ENCODE measurements at regions not wholly inside any gene's neighbourhood (a gene's known extent, or its start where the extent isn't known, plus 50 kb on each side); places are given as distances from the start of the nearest gene placed in this dataset.

DNA sequence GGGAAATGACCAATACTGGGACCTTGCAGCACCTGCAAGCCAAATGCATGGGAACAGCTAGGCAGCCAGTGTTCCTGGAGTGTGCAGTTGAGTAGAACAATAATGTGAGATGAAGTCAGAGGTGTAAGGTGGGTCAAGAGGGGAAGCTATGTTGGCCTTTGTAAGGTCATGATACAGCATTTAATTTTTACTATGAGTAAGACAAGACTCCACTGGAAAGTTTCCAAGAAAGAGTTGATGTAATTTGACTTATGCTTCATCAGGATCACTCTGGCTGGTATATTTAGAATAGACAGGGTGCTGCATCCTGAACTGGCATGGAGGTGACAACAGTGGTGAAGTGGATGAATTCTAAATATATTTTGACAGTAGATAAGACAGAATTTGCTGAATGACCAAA lies 744.8 kb downstream of the KCTD16 start:
- Histone ChIP-seq H3K4me1 (ENCODE audit: insufficient read depth, low read length) (no peaks in the 10 kb centered on the region), H3K79me2 (ENCODE audit: insufficient read depth, low read length) (no peaks in the 10 kb centered on the region), H3K4me3 (ENCODE audit: low read depth in 1 of 2, low read length in 2 of 2) (no peak overlapping the region), H3K27ac (ENCODE audit: low read length) (no peak overlapping the region), H3K9ac (ENCODE audit: low read depth, low read length) (no peak overlapping the region), H3K36me3 (ENCODE audit: insufficient read depth, low read length) (no peaks in the 10 kb centered on the region), H2AFZ (ENCODE audit: low read depth, low read length) (no peak overlapping the region), H3K4me2 (ENCODE audit: insufficient read depth, low read length) (no peak overlapping the region), H4K20me1 (ENCODE audit: insufficient read depth, low read length) (no peaks in the 10 kb centered on the region), H3K9me3 (ENCODE audit: insufficient read depth, low read length, severe bottlenecking) (no peaks in the 10 kb centered on the region), H3K27me3 (ENCODE audit: insufficient read depth, low read length, poor library complexity) (no peaks in the 10 kb centered on the region)
- ATAC-seq (ENCODE audit: insufficient read depth, low read depth) (no peak), DNase-seq (no peak)
- TF ChIP-seq, protein P1, sequence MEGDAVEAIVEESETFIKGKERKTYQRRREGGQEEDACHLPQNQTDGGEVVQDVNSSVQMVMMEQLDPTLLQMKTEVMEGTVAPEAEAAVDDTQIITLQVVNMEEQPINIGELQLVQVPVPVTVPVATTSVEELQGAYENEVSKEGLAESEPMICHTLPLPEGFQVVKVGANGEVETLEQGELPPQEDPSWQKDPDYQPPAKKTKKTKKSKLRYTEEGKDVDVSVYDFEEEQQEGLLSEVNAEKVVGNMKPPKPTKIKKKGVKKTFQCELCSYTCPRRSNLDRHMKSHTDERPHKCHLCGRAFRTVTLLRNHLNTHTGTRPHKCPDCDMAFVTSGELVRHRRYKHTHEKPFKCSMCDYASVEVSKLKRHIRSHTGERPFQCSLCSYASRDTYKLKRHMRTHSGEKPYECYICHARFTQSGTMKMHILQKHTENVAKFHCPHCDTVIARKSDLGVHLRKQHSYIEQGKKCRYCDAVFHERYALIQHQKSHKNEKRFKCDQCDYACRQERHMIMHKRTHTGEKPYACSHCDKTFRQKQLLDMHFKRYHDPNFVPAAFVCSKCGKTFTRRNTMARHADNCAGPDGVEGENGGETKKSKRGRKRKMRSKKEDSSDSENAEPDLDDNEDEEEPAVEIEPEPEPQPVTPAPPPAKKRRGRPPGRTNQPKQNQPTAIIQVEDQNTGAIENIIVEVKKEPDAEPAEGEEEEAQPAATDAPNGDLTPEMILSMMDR (IDR thresholded peaks at IDR 0.05; ENCODE audit: borderline replicate concordance, extremely low read depth, low read length, poor library complexity, severe bottlenecking): no peak
- TF ChIP-seq EZH2 (IDR thresholded peaks at IDR 0.05; ENCODE audit: borderline replicate concordance, low read depth, low read length, severe bottlenecking): no peak

DNA sequence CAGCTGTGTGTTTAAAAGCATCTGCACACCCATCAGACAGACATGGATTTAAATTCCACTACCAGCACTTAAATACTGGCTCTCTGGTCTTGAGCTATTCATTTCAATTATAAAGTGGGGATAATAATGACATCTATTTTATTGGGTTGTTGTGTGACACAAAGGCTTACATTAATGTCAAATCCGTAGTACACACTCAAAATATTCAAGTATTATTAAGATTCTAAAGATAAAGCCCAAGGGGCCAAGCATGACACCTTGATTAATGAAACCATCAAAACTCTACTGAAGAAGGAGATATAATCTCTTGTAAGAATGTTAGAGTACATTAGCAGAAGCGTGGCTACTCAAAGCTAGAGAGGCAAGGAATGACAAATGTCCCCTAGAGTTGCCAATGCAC lies 743.0 kb downstream of the KCTD16 start:
- H3K4me2 ChIP-seq (ENCODE audit: insufficient read depth, low read length): no peak overlapping the region
- TF ChIP-seq, protein P1 (IDR thresholded peaks at IDR 0.05; ENCODE audit: borderline replicate concordance, extremely low read depth, low read length, poor library complexity, severe bottlenecking): no peak
- TF ChIP-seq EZH2 (IDR thresholded peaks at IDR 0.05; ENCODE audit: borderline replicate concordance, low read depth, low read length, severe bottlenecking): no peak
- H3K4me1 ChIP-seq (ENCODE audit: insufficient read depth, low read length): no peaks in the 10 kb centered on the region
- no peaks in the 10 kb centered on the region for H3K36me3 ChIP-seq (ENCODE audit: insufficient read depth, low read length)
- no peaks in the 10 kb centered on the region for H3K79me2 ChIP-seq (ENCODE audit: insufficient read depth, low read length)
- no peaks in the 10 kb centered on the region for H3K27me3 ChIP-seq (ENCODE audit: insufficient read depth, low read length, poor library complexity)
- ATAC-seq (ENCODE audit: insufficient read depth, low read depth) (no peak), DNase-seq (no peak)
- H4K20me1 ChIP-seq (ENCODE audit: insufficient read depth, low read length): no peaks in the 10 kb centered on the region
- no peak overlapping the region for H3K27ac ChIP-seq (ENCODE audit: low read length)
- no peaks in the 10 kb centered on the region for H3K9me3 ChIP-seq (ENCODE audit: insufficient read depth, low read length, severe bottlenecking)
- no peak overlapping the region for H3K9ac ChIP-seq (ENCODE audit: low read depth, low read length)
- no peak overlapping the region for H3K4me3 ChIP-seq (ENCODE audit: low read depth in 1 of 2, low read length in 2 of 2)
- H2AFZ ChIP-seq (ENCODE audit: low read depth, low read length): no peak overlapping the region

DNA sequence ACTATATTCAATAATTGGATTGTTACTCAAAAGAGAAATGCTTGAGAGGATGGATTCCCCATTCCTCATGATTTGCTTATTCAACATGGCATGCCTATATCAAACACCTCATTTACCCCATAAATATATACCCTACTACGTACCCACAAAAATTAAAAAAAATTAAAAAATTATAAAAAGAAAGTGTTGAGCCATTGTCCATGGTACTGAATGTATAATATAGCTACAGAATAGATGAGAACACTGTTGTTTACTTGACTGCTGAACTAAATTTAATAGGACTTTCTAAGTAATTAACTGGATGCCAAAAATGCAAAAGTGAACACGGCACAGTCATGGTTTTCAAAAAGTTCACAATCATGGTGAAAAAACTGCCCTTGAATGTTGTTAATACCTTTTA lies 725.8 kb downstream of the KCTD16 start:
- Histone ChIP-seq H3K9me3 (ENCODE audit: insufficient read depth, low read length, severe bottlenecking) (no peaks in the 10 kb centered on the region), H3K27ac (ENCODE audit: low read length) (no peak overlapping the region)
- TF ChIP-seq, protein P1 (IDR thresholded peaks at IDR 0.05; ENCODE audit: borderline replicate concordance, extremely low read depth, low read length, poor library complexity, severe bottlenecking): no peak
- TF ChIP-seq EZH2 (IDR thresholded peaks at IDR 0.05; ENCODE audit: borderline replicate concordance, low read depth, low read length, severe bottlenecking): no peak

DNA sequence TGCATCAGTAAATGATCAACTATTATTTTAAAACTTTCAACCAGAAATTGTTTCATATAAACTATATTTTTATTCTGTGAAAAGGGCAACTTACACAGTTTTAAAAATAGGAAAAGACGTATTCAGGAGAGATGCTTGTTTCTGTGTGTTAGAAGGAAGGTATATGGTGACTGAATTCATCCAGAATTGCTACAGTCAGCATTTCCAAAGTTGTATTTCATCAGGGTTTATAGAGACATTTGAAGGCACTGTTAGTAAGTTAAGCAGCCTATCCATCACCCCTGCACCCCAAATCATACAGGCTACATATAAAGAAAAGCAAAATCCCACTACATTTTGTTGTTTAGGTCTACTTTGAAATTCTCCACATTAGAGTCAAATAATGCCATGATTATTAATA lies 716.0 kb downstream of the KCTD16 start:
- Histone ChIP-seq H3K36me3 (ENCODE audit: insufficient read depth, low read length) (no peaks in the 10 kb centered on the region), H3K4me1 (ENCODE audit: insufficient read depth, low read length) (no peaks in the 10 kb centered on the region), H3K4me3 (ENCODE audit: low read depth in 1 of 2, low read length in 2 of 2) (no peak overlapping the region), H3K9me3 (ENCODE audit: insufficient read depth, low read length, severe bottlenecking) (no peaks in the 10 kb centered on the region), H3K4me2 (ENCODE audit: insufficient read depth, low read length) (no peak overlapping the region), H3K27me3 (ENCODE audit: insufficient read depth, low read length, poor library complexity) (no peaks in the 10 kb centered on the region), H3K79me2 (ENCODE audit: insufficient read depth, low read length) (no peaks in the 10 kb centered on the region), H2AFZ (ENCODE audit: low read depth, low read length) (no peak overlapping the region; the same call in 1 of the 2 replicates), H3K9ac (ENCODE audit: low read depth, low read length) (no peak overlapping the region), H3K27ac (ENCODE audit: low read length) (no peak overlapping the region), H4K20me1 (ENCODE audit: insufficient read depth, low read length) (no peaks in the 10 kb centered on the region)
- TF ChIP-seq, protein P1 (IDR thresholded peaks at IDR 0.05; ENCODE audit: borderline replicate concordance, extremely low read depth, low read length, poor library complexity, severe bottlenecking): no peak
- no peak for TF ChIP-seq EZH2 (IDR thresholded peaks at IDR 0.05; ENCODE audit: borderline replicate concordance, low read depth, low read length, severe bottlenecking)
- ATAC-seq (ENCODE audit: insufficient read depth, low read depth) (no peak), DNase-seq (no peak)

More for the DNA sequence above, 725.8 kb downstream of the KCTD16 start:
- H3K27me3 ChIP-seq (ENCODE audit: insufficient read depth, low read length, poor library complexity): no peaks in the 10 kb centered on the region
- H3K9ac ChIP-seq (ENCODE audit: low read depth, low read length): no peak overlapping the region
- no peaks in the 10 kb centered on the region for H3K36me3 ChIP-seq (ENCODE audit: insufficient read depth, low read length)
- DNase-seq (no peak), ATAC-seq (ENCODE audit: insufficient read depth, low read depth) (no peak)
- H3K79me2 ChIP-seq (ENCODE audit: insufficient read depth, low read length): no peaks in the 10 kb centered on the region
- no peaks in the 10 kb centered on the region for H4K20me1 ChIP-seq (ENCODE audit: insufficient read depth, low read length)
- H3K4me3 ChIP-seq (ENCODE audit: low read depth in 1 of 2, low read length in 2 of 2): no peak overlapping the region
- H3K4me2 ChIP-seq (ENCODE audit: insufficient read depth, low read length): no peak overlapping the region
- H3K4me1 ChIP-seq (ENCODE audit: insufficient read depth, low read length): no peaks in the 10 kb centered on the region
- no peak overlapping the region for H2AFZ ChIP-seq (ENCODE audit: low read depth, low read length)
